ENCODE measurements at regions not wholly inside any gene's neighbourhood (a gene's known extent, or its start where the extent isn't known, plus 50 kb on each side); places are given as distances from the start of the nearest gene placed in this dataset.

GRCh38 chr7:41220266-41220665 lies 482.6 kb downstream of the INHBA start:
- no peak for TF ChIP-seq POLR2AphosphoS5 (IDR thresholded peaks at IDR 0.05)
- TF ChIP-seq, protein P1, sequence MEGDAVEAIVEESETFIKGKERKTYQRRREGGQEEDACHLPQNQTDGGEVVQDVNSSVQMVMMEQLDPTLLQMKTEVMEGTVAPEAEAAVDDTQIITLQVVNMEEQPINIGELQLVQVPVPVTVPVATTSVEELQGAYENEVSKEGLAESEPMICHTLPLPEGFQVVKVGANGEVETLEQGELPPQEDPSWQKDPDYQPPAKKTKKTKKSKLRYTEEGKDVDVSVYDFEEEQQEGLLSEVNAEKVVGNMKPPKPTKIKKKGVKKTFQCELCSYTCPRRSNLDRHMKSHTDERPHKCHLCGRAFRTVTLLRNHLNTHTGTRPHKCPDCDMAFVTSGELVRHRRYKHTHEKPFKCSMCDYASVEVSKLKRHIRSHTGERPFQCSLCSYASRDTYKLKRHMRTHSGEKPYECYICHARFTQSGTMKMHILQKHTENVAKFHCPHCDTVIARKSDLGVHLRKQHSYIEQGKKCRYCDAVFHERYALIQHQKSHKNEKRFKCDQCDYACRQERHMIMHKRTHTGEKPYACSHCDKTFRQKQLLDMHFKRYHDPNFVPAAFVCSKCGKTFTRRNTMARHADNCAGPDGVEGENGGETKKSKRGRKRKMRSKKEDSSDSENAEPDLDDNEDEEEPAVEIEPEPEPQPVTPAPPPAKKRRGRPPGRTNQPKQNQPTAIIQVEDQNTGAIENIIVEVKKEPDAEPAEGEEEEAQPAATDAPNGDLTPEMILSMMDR (IDR thresholded peaks at IDR 0.05): no peak
